GM12878 (cell line): ENCODE measurements at regions not wholly inside any gene's neighbourhood (a gene's known extent, or its start where the extent isn't known, plus 50 kb on each side); places are given as distances from the start of the nearest gene placed in this dataset.

Experiments used
- ATAC-seq: fragments of 200-7000 bp; cut with Tn5 transposase; 3 replicates; pipeline ENCODE4 v1.9.1; 2020; ENCODE audit warnings: mild to moderate bottlenecking, moderate library complexity
- BruUV-seq: library from RNA; stranded (reverse); fragments of 400-500 nt; replicated peaks from 2 replicates; lab custom pipeline; 2021; lab: Mats Ljungman, UMichigan
- CTCF ChIA-PET: fragments of 300-600 bp; sonication (Branson Sonifier 250); formaldehyde crosslinking; extraction: SDS; loops from one replicate; lab custom pipeline; 2021; ENCODE audit warnings: inconsistent platforms; lab: Yijun Ruan, JAX
- POLR2A ChIA-PET: fragments of 350-600 bp; formaldehyde crosslinking; extraction: SDS; loops from one replicate; lab custom pipeline; 2021; ENCODE audit warnings: inconsistent platforms; lab: Charles Lee
- RAD21 ChIA-PET: fragments of 300-600 bp; sonication (Branson Sonifier 250); formaldehyde crosslinking; loops from one replicate; lab custom pipeline; 2023; ENCODE audit warnings: antibody characterized with exemption; ENCODE audit not compliant: unreplicated experiment; lab: Charles Lee
- SMC1A ChIA-PET: fragments of 300-600 bp; sonication (Branson Sonifier 250); formaldehyde crosslinking; loops from one replicate; lab custom pipeline; 2023; ENCODE audit not compliant: unreplicated experiment, uncharacterized antibody; lab: Charles Lee
- DNase-seq: peaks from one replicate; pipeline ENCODE4 v3.0.0-alpha.2; 2011; ENCODE audit warnings: low read depth, low spot score
- FAIRE-seq: peaks from 3 replicates; lab custom pipeline; 2011; peaks lifted over from hg19 to GRCh38; lab: Jason Lieb, UNC
- H2AFZ ChIP-seq: 2 replicates; pipeline ENCODE4 v1.6.0; 2011; ENCODE audit warnings: low read depth, low read length, control low read depth; ENCODE audit not compliant: control insufficient read depth
- H3K27ac ChIP-seq: 2 replicates; pipeline ENCODE4 v1.5.1; 2011; ENCODE audit warnings: control low read depth; ENCODE audit not compliant: control insufficient read depth, insufficient read depth
- H3K27me3 ChIP-seq, 2 experiments: replicated peaks in 1 of 2; 2 replicates each; pipeline versions ENCODE4 v1.6.0 to v1.6.1; 2011; ENCODE audit warnings: low read length in 1 of 2; ENCODE audit not compliant: control insufficient read depth in 2 of 2, insufficient read depth in 2 of 2
- H3K36me3 ChIP-seq, 2 experiments: 2 replicates each; pipeline ENCODE4 v1.5.1; 2011; ENCODE audit warnings: low read length in 1 of 2; ENCODE audit not compliant: control insufficient read depth in 2 of 2, insufficient read depth in 2 of 2
- H3K4me1 ChIP-seq: 2 replicates; pipeline ENCODE4 v1.6.1; 2011; ENCODE audit warnings: mild to moderate bottlenecking, low read length, moderate library complexity, mixed read lengths; ENCODE audit not compliant: control insufficient read depth, insufficient read depth
- H3K4me2 ChIP-seq: 2 replicates; pipeline ENCODE4 v1.6.0; 2011; ENCODE audit warnings: control low read depth; ENCODE audit not compliant: control insufficient read depth, insufficient read depth
- H3K4me3 ChIP-seq: fragments of 200-600 bp; sonication (generic); 2 replicates; pipeline ENCODE4 v1.5.1; 2016
- H3K79me2 ChIP-seq: 2 replicates; pipeline ENCODE4 v1.6.0; 2011; ENCODE audit warnings: low read length; ENCODE audit not compliant: control insufficient read depth, insufficient read depth
- H3K9ac ChIP-seq: 2 replicates; pipeline ENCODE4 v1.8.0; 2011; ENCODE audit warnings: low read length, control low read depth, mixed read lengths; ENCODE audit not compliant: control insufficient read depth, insufficient read depth
- H3K9me3 ChIP-seq: replicated peaks from 3 replicates; pipeline ENCODE4 v1.5.1; 2011; ENCODE audit warnings: mild to moderate bottlenecking, low read length; ENCODE audit not compliant: control insufficient read depth, insufficient read depth
- H4K20me1 ChIP-seq: 2 replicates; pipeline ENCODE4 v1.6.0; 2011; ENCODE audit not compliant: control insufficient read depth, insufficient read depth
- E2F8 ChIP-seq: fragments of 450-650 bp; IDR thresholded peaks from 2 replicates; pipeline ENCODE4 v1.6.1; 2018; ENCODE audit warnings: mild to moderate bottlenecking, low read depth, moderate library complexity; ENCODE audit not compliant: partially characterized antibody
- EED ChIP-seq: sonication (generic); IDR thresholded peaks from 2 replicates; pipeline ENCODE4 v1.6.1; 2016; ENCODE audit warnings: antibody characterized with exemption, low read depth
- HDAC2 ChIP-seq: fragments of 200-600 bp; sonication (generic); IDR thresholded peaks from 2 replicates; pipeline ENCODE4 v1.6.1; 2017
- IRF3 ChIP-seq: fragments of 450-650 bp; IDR thresholded peaks from 2 replicates; pipeline ENCODE4 v1.6.1; 2014; ENCODE audit warnings: mild to moderate bottlenecking
- RAD51 ChIP-seq: fragments of 450-650 bp; IDR thresholded peaks from 2 replicates; pipeline ENCODE4 v1.6.1; 2016; ENCODE audit warnings: moderate library complexity, mild to moderate bottlenecking, inconsistent platforms
- SMAD5 ChIP-seq: IDR thresholded peaks from 2 replicates; pipeline ENCODE4 v1.6.1; 2016; ENCODE audit warnings: antibody characterized with exemption, low read depth
- SMARCA5 ChIP-seq: fragments of 450-650 bp; IDR thresholded peaks from 2 replicates; pipeline ENCODE4 v1.6.1; 2017; ENCODE audit warnings: mild to moderate bottlenecking
- SMC3 ChIP-seq: IDR thresholded peaks from 2 replicates; pipeline ENCODE4 v1.6.1; 2011; ENCODE audit warnings: low read length, improper control_type of control experiment, borderline replicate concordance
- SREBF1 ChIP-seq: IDR thresholded peaks from 2 replicates; pipeline ENCODE4 v1.6.1; 2012; ENCODE audit warnings: mild to moderate bottlenecking, low read length
- SUZ12 ChIP-seq: fragments of 200-600 bp; sonication (generic); IDR thresholded peaks from one replicate; pipeline ENCODE4 v1.6.1; 2018; ENCODE audit warnings: antibody characterized with exemption, mild to moderate bottlenecking; ENCODE audit not compliant: unreplicated experiment
- WGBS: methylation state at CpG from one replicate; pipeline ENCODE4 v1.1.6; 2016; ENCODE audit warnings: low lambda C conversion rate; ENCODE audit not compliant: insufficient replicate concordance, insufficient coverage; ENCODE audit errors: missing lambda C conversion rate; 5-methylcytosine and 5-hydroxymethylcytosine counted together
- in situ Hi-C: fragments of 300-500 bp; cut with MboI; formaldehyde crosslinking; loops from 9 replicates; pipeline ENCODE4 v1.14.3; 2018; ENCODE audit warnings: mixed read lengths
- intact Hi-C: fragments of 100-400 bp; cut with micrococcal nuclease; formaldehyde crosslinking; loops from one replicate; pipeline ENCODE4 v1.14.2; 2022; ENCODE audit not compliant: unreplicated experiment

- no peak overlapping the region for H3K4me3 ChIP-seq
- no peaks in the 10 kb centered on the region for H4K20me1 ChIP-seq
- H3K27ac ChIP-seq, result no peak overlapping the region
- no TSS peak for BruUV-seq
- WGBS, result 19% methylated on average over 3 of the region's 3 CpGs
- no peak overlapping the region for H2AFZ ChIP-seq
- no peaks in the 10 kb centered on the region for H3K79me2 ChIP-seq
- CTCF ChIA-PET, result no interaction called here
- POLR2A ChIA-PET, result no interaction called here
- DNase-seq (no peak), ATAC-seq (no peak), FAIRE-seq (no peak)
- H3K27me3 ChIP-seq, result no peaks in the 10 kb centered on the region
- H3K9ac ChIP-seq, result no peak overlapping the region
- RAD21 ChIA-PET, result no interaction called here
- H3K4me1 ChIP-seq, result no peaks in the 10 kb centered on the region
- no peak overlapping the region for H3K4me2 ChIP-seq
- SMC1A ChIA-PET, result no interaction called here
- intact Hi-C loops, result no loop called here
- in situ Hi-C loops, result no loop called here
- H3K36me3 ChIP-seq, result no peaks in the 10 kb centered on the region
- TF ChIP-seq EED (no peak), SUZ12 (no peak), SMAD5 (no peak), IRF3 (no peak), RAD51 (no peak), SMC3 (no peak), SMARCA5 (no peak), E2F8 (no peak), SREBF1 (no peak), HDAC2 (no peak)
- no peaks in the 10 kb centered on the region for H3K9me3 ChIP-seq
Measured at GRCh38 chr3:6438031-6438430, 422.9 kb upstream of the GRM7 start.
